DMS53 treated with DMSO at 0.1 percent for 48 hours (cell line): ENCODE measurements at regions not wholly inside any gene's neighbourhood (a gene's known extent, or its start where the extent isn't known, plus 50 kb on each side); places are given as distances from the start of the nearest gene placed in this dataset.

ENCODE experiments used
- DNase-seq: peaks from one replicate; lab custom pipeline; 2025; ENCODE audit not compliant: unreplicated experiment; lab: John Stamatoyannopoulos, UW

DNA sequence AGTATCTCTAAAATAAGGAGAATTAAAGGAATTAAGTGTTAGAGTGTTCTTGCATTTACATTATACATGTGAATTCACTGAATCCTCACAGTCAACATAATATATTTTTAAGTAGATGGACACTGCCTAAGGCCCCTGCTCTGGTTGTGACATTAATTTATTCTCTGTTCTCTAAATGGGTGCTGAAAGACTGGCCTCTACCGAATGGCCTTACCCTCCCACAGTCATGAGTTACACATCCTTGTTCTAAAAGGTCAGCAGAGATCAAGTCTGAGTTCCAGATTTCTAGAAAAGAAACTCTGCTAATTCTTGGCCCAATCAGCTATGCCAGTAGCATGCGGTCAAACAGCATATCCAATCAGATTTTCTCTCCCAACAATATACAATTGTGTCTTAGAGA is 193.2 kb downstream of the TM2D1 start:
- no peak for DNase-seq

DNA sequence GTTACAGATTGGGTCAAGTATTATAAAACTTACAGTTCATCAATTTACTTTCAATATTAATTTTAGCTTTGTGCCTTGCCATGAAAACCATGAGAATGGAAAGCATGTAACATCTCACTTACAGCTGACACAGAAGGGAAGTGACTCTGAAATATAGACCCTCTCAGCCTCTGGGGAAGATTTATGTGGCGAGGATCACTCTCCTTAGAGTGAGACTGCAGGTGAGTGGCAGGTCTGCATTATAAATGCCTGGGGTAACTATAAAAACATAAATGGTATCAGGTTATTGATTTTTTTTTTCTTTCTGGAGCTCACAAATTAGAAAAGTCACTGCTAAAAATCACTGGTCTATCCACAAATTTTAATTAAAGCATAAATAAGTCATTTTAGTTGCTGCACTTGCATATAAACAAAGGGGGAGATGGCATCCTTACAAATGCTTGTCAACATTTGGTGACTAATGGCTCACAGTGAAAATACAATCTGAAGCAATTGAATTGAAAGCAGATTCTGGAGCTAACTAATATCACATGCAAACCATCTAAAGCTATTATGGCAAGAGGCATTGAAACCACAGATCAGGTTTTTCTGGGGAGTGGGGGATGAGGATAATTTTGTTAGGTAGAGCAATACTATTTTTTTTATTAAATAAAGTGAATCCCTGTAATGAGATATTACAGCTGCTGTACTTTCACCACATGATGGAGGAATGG is 200.9 kb downstream of the TM2D1 start:
- no peak for DNase-seq

- DNase-seq: no peak
These were observed 201.7 kb downstream of the TM2D1 start for GRCh38 chr1:61523229-61523628.

- DNase-seq: no peak
These were observed 204.5 kb downstream of the TM2D1 start for GRCh38 chr1:61520401-61520800.

GRCh38 chr1:61519631-61520030 is 205.3 kb downstream of the TM2D1 start:
- no peak for DNase-seq

DNA sequence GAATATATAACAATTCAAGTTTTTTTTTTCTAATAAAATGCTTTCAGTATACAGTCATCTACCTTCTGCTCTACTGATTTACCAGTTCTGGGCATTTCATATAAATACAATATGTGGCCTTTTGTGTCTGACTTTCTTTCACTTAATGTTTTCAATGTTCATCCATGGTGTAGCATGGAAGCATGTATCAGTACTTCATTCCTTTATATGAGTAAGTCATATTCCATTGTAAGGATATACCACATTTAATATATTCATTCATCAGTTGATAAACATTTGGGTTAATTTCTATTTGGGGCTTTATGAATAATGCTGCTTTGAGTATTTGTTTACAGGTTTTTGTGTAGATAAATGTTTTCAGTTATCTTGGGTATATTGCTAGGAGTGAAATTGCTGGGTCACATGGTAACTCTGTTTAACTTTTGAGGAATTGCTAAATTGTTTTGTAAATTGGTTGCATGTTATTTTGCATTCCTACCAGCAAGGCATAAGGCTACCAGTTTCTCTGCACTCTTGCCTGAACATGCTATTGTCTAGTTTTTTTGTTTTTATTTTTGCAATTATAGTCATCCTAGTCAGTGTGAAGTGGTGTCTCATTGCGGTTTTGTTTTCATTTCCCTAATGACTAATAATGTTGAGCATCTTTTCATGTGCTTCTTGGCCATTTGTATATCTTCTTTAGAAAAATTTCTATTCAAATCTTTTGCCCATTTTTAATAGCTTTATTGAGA is 206.1 kb downstream of the TM2D1 start:
- no peak for DNase-seq

GRCh38 chr1:61517345-61517744 is 207.6 kb downstream of the TM2D1 start:
- DNase-seq: no peak

GRCh38 chr1:61515096-61515495 is 209.8 kb downstream of the TM2D1 start:
- no peak for DNase-seq
